Cardiac muscle cell (in vitro differentiated cells and primary cell): ENCODE measurements at regions not wholly inside any gene's neighbourhood (a gene's known extent, or its start where the extent isn't known, plus 50 kb on each side); places are given as distances from the start of the nearest gene placed in this dataset.

Experiments
- DNase-seq, 2 donors: peaks; one replicate each; pipeline versions ENCODE4 v3.0.0 to v3.0.0-alpha.2; 2010 to 2017; ENCODE audit warnings: low read depth in 1 of 2, low spot score in 1 of 2
- H3K27ac ChIP-seq: fragments of 200-600 bp; sonication (generic); 2 replicates; pipeline ENCODE4 v1.5.1; 2016
- H3K27me3 ChIP-seq: fragments of 200-600 bp; sonication (generic); 2 replicates; pipeline ENCODE4 v1.6.0; 2016; ENCODE audit warnings: control low read depth
- H3K36me3 ChIP-seq: fragments of 200-600 bp; sonication (generic); 2 replicates; pipeline ENCODE4 v1.5.1; 2016; ENCODE audit warnings: control low read depth
- H3K4me1 ChIP-seq: fragments of 200-600 bp; sonication (generic); 2 replicates; pipeline ENCODE4 v1.8.1; 2017; ENCODE audit warnings: low read depth, mild to moderate bottlenecking, mixed run types
- H3K4me3 ChIP-seq: fragments of 200-600 bp; sonication (generic); 2 replicates; pipeline ENCODE4 v1.5.1; 2016; ENCODE audit warnings: mild to moderate bottlenecking
- H3K9me3 ChIP-seq: fragments of 200-600 bp; sonication (generic); 2 replicates; pipeline ENCODE4 v1.5.1; 2017; ENCODE audit warnings: low read depth, mild to moderate bottlenecking, control low read depth
- TF ChIP-seq, protein P1 (sequence below): IDR thresholded peaks from 2 replicates; pipeline ENCODE4 v1.5.1; 2012; ENCODE audit warnings: low read depth, mild to moderate bottlenecking, low read length

DNA sequence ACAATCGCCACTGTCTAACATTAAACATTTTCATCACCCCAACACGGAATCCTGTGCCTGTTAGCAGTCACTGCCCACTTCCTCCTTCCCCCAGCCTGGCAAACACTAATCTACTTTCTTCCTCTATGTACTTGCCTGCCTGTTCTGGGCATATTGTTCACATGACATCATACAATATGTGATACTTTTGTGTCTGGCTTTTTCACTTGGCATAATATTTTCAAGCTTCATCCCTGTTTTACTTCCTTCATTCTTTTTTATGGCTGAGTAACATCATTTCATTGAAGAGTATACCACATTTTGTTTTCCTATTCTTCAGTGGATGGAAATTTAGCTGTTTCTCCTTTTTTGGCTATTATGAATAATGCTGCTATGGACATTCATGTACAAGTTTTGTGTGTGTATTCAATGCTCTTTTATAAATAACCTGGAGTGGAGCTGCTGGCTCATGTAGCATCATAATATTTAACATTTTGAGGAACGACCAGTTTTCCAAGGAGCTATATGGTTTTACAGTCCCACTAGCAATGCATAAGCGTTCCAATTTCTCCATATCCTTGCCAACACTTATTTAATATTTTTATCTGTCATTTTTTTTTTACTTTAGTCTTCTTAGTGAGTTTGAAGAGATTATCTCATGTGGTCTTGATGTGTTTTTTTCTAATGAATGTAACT, 360.1 kb downstream of the HDGFL1 start:
- Histone ChIP-seq H3K27me3 (no peaks in the 10 kb centered on the region), H3K4me3 (no peak overlapping the region), H3K27ac (peak overlapping the region; percentile 73), H3K36me3 (no peaks in the 10 kb centered on the region), H3K4me1 (peaks cover 34% of the 10 kb centered on the region), H3K9me3 (no peaks in the 10 kb centered on the region)
- DNase-seq, result peak in 1 of 2 donors; percentile 41
- TF ChIP-seq, protein P1, sequence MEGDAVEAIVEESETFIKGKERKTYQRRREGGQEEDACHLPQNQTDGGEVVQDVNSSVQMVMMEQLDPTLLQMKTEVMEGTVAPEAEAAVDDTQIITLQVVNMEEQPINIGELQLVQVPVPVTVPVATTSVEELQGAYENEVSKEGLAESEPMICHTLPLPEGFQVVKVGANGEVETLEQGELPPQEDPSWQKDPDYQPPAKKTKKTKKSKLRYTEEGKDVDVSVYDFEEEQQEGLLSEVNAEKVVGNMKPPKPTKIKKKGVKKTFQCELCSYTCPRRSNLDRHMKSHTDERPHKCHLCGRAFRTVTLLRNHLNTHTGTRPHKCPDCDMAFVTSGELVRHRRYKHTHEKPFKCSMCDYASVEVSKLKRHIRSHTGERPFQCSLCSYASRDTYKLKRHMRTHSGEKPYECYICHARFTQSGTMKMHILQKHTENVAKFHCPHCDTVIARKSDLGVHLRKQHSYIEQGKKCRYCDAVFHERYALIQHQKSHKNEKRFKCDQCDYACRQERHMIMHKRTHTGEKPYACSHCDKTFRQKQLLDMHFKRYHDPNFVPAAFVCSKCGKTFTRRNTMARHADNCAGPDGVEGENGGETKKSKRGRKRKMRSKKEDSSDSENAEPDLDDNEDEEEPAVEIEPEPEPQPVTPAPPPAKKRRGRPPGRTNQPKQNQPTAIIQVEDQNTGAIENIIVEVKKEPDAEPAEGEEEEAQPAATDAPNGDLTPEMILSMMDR, result no peak

DNA sequence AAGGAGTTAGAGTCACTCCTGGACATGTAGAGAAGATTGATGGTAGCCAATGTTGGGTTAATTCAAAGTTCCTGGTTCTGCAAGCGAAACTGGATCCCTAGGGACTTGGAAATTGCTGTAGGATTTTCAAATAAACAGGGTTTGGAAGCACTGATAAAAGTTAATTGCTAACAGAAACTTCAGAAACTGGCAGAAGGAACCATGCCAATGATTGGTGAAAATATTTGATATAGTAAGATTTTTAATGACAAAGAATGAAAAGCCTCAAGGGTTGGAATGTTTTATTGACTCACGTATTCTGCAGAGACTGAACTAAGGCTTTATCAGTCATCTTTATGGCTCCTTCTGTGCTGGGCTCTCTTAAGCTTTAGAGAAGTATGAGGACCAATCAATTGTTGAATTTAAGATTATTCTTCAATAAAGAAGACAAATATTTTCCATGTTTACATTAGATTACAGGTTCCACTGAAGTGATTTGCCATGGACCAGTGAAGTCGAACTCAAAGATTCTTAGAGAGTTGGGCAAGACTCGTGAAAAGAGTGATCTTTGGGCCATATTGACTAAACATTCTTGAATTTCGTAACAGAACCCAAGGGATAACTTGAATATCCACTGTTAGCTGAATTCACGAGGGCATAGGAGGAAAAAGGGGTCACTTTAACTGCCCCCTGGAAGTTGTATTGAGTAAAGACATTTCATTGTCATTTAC, 371.4 kb downstream of the HDGFL1 start:
- H3K27ac ChIP-seq, result no peak overlapping the region
- no peak for DNase-seq
- no peaks in the 10 kb centered on the region for H3K27me3 ChIP-seq
- H3K9me3 ChIP-seq, result no peaks in the 10 kb centered on the region
- TF ChIP-seq, protein P1, result no peak
- peaks cover 5% of the 10 kb centered on the region for H3K4me1 ChIP-seq
- no peak overlapping the region for H3K4me3 ChIP-seq
- no peaks in the 10 kb centered on the region for H3K36me3 ChIP-seq

DNA sequence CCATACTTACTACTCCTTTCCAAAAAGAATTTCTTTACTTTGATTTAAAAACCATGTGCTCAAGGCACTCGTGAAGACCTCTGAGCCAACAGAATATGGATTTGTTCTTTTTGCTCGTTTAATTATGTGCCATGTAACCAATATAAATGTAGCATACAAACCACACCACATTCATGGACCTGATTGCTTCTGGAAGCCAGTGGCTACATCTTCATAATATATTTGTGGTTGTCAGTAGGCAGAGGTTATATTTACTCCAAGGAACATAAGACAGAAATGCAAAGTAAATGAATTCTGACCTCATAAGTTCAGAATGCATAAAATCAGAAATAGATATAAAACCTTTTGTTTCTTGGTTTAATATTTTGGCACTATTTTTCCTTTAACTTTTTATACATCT, 373.0 kb downstream of the HDGFL1 start:
- Histone ChIP-seq H3K27me3 (no peaks in the 10 kb centered on the region), H3K4me3 (no peak overlapping the region)

DNA sequence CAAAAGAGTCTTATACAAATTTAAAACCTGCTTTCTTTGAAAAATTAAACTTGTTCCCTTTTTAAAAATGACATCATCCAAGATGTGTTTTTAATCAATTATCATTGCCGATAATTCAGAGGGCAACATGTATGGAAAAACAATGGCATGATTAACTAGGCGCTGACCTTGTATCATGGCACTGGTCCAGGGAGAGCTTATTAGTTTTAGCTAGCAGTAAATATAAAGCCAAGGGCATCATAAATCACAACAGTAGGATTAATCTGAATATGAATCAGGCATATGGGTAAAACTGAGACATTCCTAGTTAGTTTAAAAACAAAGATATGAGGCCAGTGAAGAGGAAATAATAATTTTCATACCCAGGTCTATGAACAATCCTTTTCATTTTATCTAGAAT, 374.0 kb downstream of the HDGFL1 start:
- DNase-seq, result no peak

More for the DNA sequence above, 373.0 kb downstream of the HDGFL1 start:
- Histone ChIP-seq H3K9me3 (no peaks in the 10 kb centered on the region), H3K4me1 (no peaks in the 10 kb centered on the region), H3K27ac (no peak overlapping the region), H3K36me3 (no peaks in the 10 kb centered on the region)
- DNase-seq, result no peak
- TF ChIP-seq, protein P1, result no peak

DNA sequence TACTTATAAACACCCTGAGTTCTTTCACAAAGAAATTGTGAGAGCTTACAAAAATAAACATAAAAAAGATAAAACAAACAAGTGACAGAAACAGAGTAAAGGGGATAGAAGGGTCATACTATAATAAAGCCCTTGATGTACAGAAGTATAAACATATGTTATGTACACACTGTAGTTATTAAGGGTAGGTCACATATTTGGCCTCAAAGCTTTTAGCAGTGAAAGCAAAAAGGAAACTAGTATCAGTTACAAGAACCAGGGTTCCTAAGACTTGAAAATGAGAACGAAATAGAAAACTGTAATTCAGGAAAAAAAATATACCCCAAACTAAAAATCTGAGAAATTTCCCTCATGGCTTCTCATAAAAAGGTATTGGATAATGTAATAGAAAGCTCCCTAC, 380.6 kb downstream of the HDGFL1 start:
- TF ChIP-seq, protein P1, result no peak
- DNase-seq, result no peak
- Histone ChIP-seq H3K4me3 (no peak overlapping the region), H3K27me3 (no peaks in the 10 kb centered on the region), H3K27ac (no peak overlapping the region), H3K9me3 (no peaks in the 10 kb centered on the region), H3K36me3 (no peaks in the 10 kb centered on the region), H3K4me1 (no peaks in the 10 kb centered on the region)

More for the DNA sequence above, 374.0 kb downstream of the HDGFL1 start:
- no peak overlapping the region for H3K4me3 ChIP-seq
- no peaks in the 10 kb centered on the region for H3K36me3 ChIP-seq
- H3K4me1 ChIP-seq, result no peaks in the 10 kb centered on the region
- no peaks in the 10 kb centered on the region for H3K27me3 ChIP-seq
- no peaks in the 10 kb centered on the region for H3K9me3 ChIP-seq
- TF ChIP-seq, protein P1, result no peak
- H3K27ac ChIP-seq, result no peak overlapping the region
